ENCODE measurements at regions not wholly inside any gene's neighbourhood (a gene's known extent, or its start where the extent isn't known, plus 50 kb on each side); places are given as distances from the start of the nearest gene placed in this dataset.

GRCh38 chr4:31613946-31614623 is 893.9 kb downstream of the PCDH7 start:
- Histone ChIP-seq H3K9me3 (ENCODE audit: control insufficient read depth, insufficient read depth, low read depth, low read length) (no peaks in the 10 kb centered on the region), H3K36me3 (ENCODE audit: control insufficient read depth, insufficient read depth, low read length) (no peaks in the 10 kb centered on the region), H3K9ac (ENCODE audit: low read length) (no peak overlapping the region), H3K27me3 (ENCODE audit: control insufficient read depth, insufficient read depth, low read length) (no peaks in the 10 kb centered on the region), H3K4me1 (ENCODE audit: control insufficient read depth, insufficient read depth, low read length) (peaks cover 7% of the 10 kb centered on the region; the same call in 1 of the 2 replicates), H3K27ac (ENCODE audit: low read depth, low read length) (no peak overlapping the region), H3K4me3 (ENCODE audit: low read depth, low read length) (no peak overlapping the region)

GRCh38 chr4:31617667-31618066 is 897.5 kb downstream of the PCDH7 start:
- Histone ChIP-seq H3K9me3 (ENCODE audit: control insufficient read depth, insufficient read depth, low read depth, low read length) (no peaks in the 10 kb centered on the region), H3K27ac (ENCODE audit: low read depth, low read length) (no peak overlapping the region), H3K4me1 (ENCODE audit: control insufficient read depth, insufficient read depth, low read length) (peaks cover 7% of the 10 kb centered on the region; the same call in 1 of the 2 replicates), H3K36me3 (ENCODE audit: control insufficient read depth, insufficient read depth, low read length) (no peaks in the 10 kb centered on the region), H3K9ac (ENCODE audit: low read length) (no peak overlapping the region), H3K4me3 (ENCODE audit: low read depth, low read length) (no peak overlapping the region), H3K27me3 (ENCODE audit: control insufficient read depth, insufficient read depth, low read length) (no peaks in the 10 kb centered on the region)

GRCh38 chr4:31620476-31620875 is 900.3 kb downstream of the PCDH7 start:
- Histone ChIP-seq H3K9me3 (ENCODE audit: control insufficient read depth, insufficient read depth, low read depth, low read length) (no peaks in the 10 kb centered on the region), H3K9ac (ENCODE audit: low read length) (no peak overlapping the region), H3K4me1 (ENCODE audit: control insufficient read depth, insufficient read depth, low read length) (no peaks in the 10 kb centered on the region), H3K4me3 (ENCODE audit: low read depth, low read length) (no peak overlapping the region), H3K27me3 (ENCODE audit: control insufficient read depth, insufficient read depth, low read length) (no peaks in the 10 kb centered on the region), H3K36me3 (ENCODE audit: control insufficient read depth, insufficient read depth, low read length) (no peaks in the 10 kb centered on the region), H3K27ac (ENCODE audit: low read depth, low read length) (no peak overlapping the region)

DNA sequence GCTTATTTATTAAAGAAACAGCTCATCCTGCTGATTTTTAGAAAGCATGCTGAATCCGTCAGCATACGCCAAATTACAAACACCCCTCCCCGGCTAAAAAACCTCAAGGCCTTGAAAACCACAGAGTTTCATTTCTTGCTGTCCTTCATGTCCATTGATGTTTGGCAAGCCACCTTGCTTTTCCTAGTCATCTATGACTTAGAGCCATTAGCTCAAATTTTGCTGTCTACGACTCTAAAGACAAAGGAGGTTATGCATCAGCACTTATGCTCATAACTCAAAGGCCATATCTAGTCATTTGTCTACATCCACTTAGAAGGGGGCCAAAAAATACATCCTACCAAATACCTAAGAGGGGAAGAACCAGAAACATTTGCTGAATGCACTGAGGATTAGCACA is 925.1 kb downstream of the PCDH7 start:
- no peaks in the 10 kb centered on the region for H3K36me3 ChIP-seq (ENCODE audit: control insufficient read depth, insufficient read depth, low read length)
- no peaks in the 10 kb centered on the region for H3K27me3 ChIP-seq (ENCODE audit: control insufficient read depth, insufficient read depth, low read length)
- no peaks in the 10 kb centered on the region for H3K4me1 ChIP-seq (ENCODE audit: control insufficient read depth, insufficient read depth, low read length)
- no peak overlapping the region for H3K9ac ChIP-seq (ENCODE audit: low read length)
- H3K9me3 ChIP-seq (ENCODE audit: control insufficient read depth, insufficient read depth, low read depth, low read length), result no peaks in the 10 kb centered on the region
- H3K27ac ChIP-seq (ENCODE audit: low read depth, low read length), result no peak overlapping the region
- H3K4me3 ChIP-seq (ENCODE audit: low read depth, low read length), result no peak overlapping the region

DNA sequence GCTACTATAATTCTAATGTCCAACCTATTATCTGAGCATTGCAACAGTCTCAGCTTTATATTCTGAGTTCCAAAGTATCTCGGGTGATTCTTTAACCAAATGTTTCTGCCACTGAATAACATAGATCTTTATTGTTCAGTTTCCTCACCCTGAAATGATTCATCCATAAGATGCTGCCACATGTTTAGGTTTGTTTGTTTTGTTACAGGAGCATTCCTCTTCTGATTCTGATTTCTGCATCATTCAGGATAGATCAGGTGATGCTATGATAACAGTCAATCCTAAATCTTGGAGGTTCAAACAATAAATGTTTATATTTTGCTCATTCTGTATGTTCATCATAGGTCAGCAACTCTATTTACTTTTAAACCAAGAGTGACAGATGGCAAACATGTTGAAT is 927.6 kb downstream of the PCDH7 start:
- no peaks in the 10 kb centered on the region for H3K36me3 ChIP-seq (ENCODE audit: control insufficient read depth, insufficient read depth, low read length)
- no peak overlapping the region for H3K4me3 ChIP-seq (ENCODE audit: low read depth, low read length)
- no peak overlapping the region for H3K9ac ChIP-seq (ENCODE audit: low read length)
- H3K27me3 ChIP-seq (ENCODE audit: control insufficient read depth, insufficient read depth, low read length), result no peaks in the 10 kb centered on the region
- no peak overlapping the region for H3K27ac ChIP-seq (ENCODE audit: low read depth, low read length)
- no peaks in the 10 kb centered on the region for H3K4me1 ChIP-seq (ENCODE audit: control insufficient read depth, insufficient read depth, low read length)
- H3K9me3 ChIP-seq (ENCODE audit: control insufficient read depth, insufficient read depth, low read depth, low read length), result no peaks in the 10 kb centered on the region

- H3K36me3 ChIP-seq (ENCODE audit: control insufficient read depth, insufficient read depth, low read length), result no peaks in the 10 kb centered on the region
- H3K4me1 ChIP-seq (ENCODE audit: control insufficient read depth, insufficient read depth, low read length), result no peaks in the 10 kb centered on the region
- no peak overlapping the region for H3K27ac ChIP-seq (ENCODE audit: low read depth, low read length)
- no peak overlapping the region for H3K9ac ChIP-seq (ENCODE audit: low read length)
- no peaks in the 10 kb centered on the region for H3K9me3 ChIP-seq (ENCODE audit: control insufficient read depth, insufficient read depth, low read depth, low read length)
- H3K4me3 ChIP-seq (ENCODE audit: low read depth, low read length), result no peak overlapping the region
- no peaks in the 10 kb centered on the region for H3K27me3 ChIP-seq (ENCODE audit: control insufficient read depth, insufficient read depth, low read length)
Observed at GRCh38 chr4:31649878-31650277, 929.7 kb downstream of the PCDH7 start.

- H3K9ac ChIP-seq (ENCODE audit: low read length), result no peak overlapping the region
- no peak overlapping the region for H3K27ac ChIP-seq (ENCODE audit: low read depth, low read length)
- H3K27me3 ChIP-seq (ENCODE audit: control insufficient read depth, insufficient read depth, low read length), result no peaks in the 10 kb centered on the region
- H3K36me3 ChIP-seq (ENCODE audit: control insufficient read depth, insufficient read depth, low read length), result no peaks in the 10 kb centered on the region
- H3K4me3 ChIP-seq (ENCODE audit: low read depth, low read length), result no peak overlapping the region
- no peaks in the 10 kb centered on the region for H3K9me3 ChIP-seq (ENCODE audit: control insufficient read depth, insufficient read depth, low read depth, low read length)
- H3K4me1 ChIP-seq (ENCODE audit: control insufficient read depth, insufficient read depth, low read length), result no peaks in the 10 kb centered on the region
Observed at GRCh38 chr4:31651541-31651940, 931.4 kb downstream of the PCDH7 start.

DNA sequence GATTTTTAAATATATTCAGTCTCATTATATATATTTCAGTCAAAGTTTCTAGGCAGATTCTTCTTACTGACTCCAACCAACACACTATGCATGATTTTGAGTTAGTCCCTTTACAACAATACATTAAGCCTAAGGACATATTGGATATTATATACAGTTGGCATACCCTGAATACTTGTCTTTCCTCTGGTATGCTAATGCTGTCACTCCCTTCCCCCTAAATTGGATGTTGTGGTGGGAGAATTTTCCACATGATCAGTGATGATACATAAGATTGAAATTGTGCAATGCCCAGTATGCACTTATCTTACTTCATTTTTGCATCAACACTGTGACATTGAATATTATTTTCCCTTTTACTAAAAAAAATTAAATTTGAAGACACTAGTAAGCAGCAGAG is 935.2 kb downstream of the PCDH7 start:
- Histone ChIP-seq H3K4me1 (ENCODE audit: control insufficient read depth, insufficient read depth, low read length) (no peaks in the 10 kb centered on the region), H3K36me3 (ENCODE audit: control insufficient read depth, insufficient read depth, low read length) (no peaks in the 10 kb centered on the region), H3K4me3 (ENCODE audit: low read depth, low read length) (no peak overlapping the region), H3K9me3 (ENCODE audit: control insufficient read depth, insufficient read depth, low read depth, low read length) (no peaks in the 10 kb centered on the region), H3K27ac (ENCODE audit: low read depth, low read length) (no peak overlapping the region), H3K9ac (ENCODE audit: low read length) (no peak overlapping the region), H3K27me3 (ENCODE audit: control insufficient read depth, insufficient read depth, low read length) (no peaks in the 10 kb centered on the region)

DNA sequence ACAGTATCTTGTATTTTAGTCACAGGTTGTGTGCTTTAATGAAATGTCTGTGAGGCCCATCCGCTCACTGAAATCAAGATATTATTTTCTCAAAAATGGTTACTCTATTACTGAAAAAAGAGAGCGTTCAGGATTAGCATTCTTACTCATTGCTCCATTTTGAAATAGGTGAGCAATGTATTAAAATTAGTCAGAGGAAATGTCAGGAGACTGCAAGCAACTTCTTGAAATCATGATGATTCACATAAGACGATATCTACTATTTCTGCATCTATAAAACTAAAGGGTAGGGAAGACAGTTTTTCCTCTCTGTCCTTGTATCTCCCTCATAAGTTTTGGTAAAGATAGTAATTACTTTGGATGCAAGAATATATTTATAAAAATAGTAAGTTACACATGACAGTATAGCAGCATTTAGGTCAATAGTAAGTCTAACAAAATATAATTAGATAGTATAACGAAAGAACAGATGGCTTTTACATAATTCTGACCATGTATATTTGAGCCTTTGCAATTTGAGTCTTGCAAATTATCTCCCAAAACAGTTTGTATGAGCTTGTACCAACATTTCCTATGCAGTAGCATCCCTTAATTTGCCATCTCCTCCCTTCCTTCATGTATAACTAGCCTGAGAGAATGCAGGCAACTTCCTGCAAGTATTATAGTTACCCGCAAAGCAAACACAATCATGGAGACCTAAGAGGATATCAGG is 937.8 kb downstream of the PCDH7 start:
- Histone ChIP-seq H3K9me3 (ENCODE audit: control insufficient read depth, insufficient read depth, low read depth, low read length) (no peaks in the 10 kb centered on the region), H3K27ac (ENCODE audit: low read depth, low read length) (no peak overlapping the region), H3K27me3 (ENCODE audit: control insufficient read depth, insufficient read depth, low read length) (no peaks in the 10 kb centered on the region), H3K4me1 (ENCODE audit: control insufficient read depth, insufficient read depth, low read length) (no peaks in the 10 kb centered on the region), H3K4me3 (ENCODE audit: low read depth, low read length) (no peak overlapping the region), H3K36me3 (ENCODE audit: control insufficient read depth, insufficient read depth, low read length) (no peaks in the 10 kb centered on the region), H3K9ac (ENCODE audit: low read length) (no peak overlapping the region)

DNA sequence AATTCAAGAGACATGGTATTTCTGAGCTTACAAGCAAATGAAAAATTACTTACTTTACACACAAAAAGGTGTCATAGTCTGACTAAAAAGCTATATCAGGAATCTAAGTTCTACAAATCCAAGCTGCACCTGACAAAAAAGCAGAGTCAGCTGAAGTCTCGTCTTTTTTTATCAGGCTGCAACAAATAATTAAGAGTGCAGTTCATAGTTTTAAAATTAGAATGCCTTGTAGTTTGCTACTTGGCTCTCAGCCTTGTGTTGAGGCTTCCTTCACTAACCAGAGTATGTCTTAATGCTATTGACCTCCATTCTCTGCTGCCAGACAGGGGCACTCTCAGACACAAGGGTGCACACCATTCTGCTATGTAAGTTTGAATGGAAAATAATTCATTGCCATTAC is 940.7 kb downstream of the PCDH7 start:
- no peak overlapping the region for H3K27ac ChIP-seq (ENCODE audit: low read depth, low read length)
- no peaks in the 10 kb centered on the region for H3K9me3 ChIP-seq (ENCODE audit: control insufficient read depth, insufficient read depth, low read depth, low read length)
- H3K9ac ChIP-seq (ENCODE audit: low read length), result no peak overlapping the region
- no peaks in the 10 kb centered on the region for H3K36me3 ChIP-seq (ENCODE audit: control insufficient read depth, insufficient read depth, low read length)
- H3K4me1 ChIP-seq (ENCODE audit: control insufficient read depth, insufficient read depth, low read length), result no peaks in the 10 kb centered on the region
- H3K4me3 ChIP-seq (ENCODE audit: low read depth, low read length), result no peak overlapping the region
- H3K27me3 ChIP-seq (ENCODE audit: control insufficient read depth, insufficient read depth, low read length), result no peaks in the 10 kb centered on the region

GRCh38 chr4:31662951-31663350 is 942.8 kb downstream of the PCDH7 start:
- H3K36me3 ChIP-seq (ENCODE audit: control insufficient read depth, insufficient read depth, low read length), result no peaks in the 10 kb centered on the region
- no peak overlapping the region for H3K9ac ChIP-seq (ENCODE audit: low read length)
- H3K9me3 ChIP-seq (ENCODE audit: control insufficient read depth, insufficient read depth, low read depth, low read length), result no peaks in the 10 kb centered on the region
- H3K27ac ChIP-seq (ENCODE audit: low read depth, low read length), result no peak overlapping the region
- H3K4me3 ChIP-seq (ENCODE audit: low read depth, low read length), result no peak overlapping the region
- H3K4me1 ChIP-seq (ENCODE audit: control insufficient read depth, insufficient read depth, low read length), result no peaks in the 10 kb centered on the region
- H3K27me3 ChIP-seq (ENCODE audit: control insufficient read depth, insufficient read depth, low read length), result no peaks in the 10 kb centered on the region
